Dendritic cell treated with granulocyte-macrophage colony-stimulating factor and Interleukin-4, amounts not matched to agents 40 ng/mL and 50 ng/mL, for 4 days (primary cell): ENCODE measurements at regions not wholly inside any gene's neighbourhood (a gene's known extent, or its start where the extent isn't known, plus 50 kb on each side); places are given as distances from the start of the nearest gene placed in this dataset.

Experiments used
- H3K27ac Mint-ChIP-seq: one replicate; pipeline ENCODE4 v1.8.0; 2022; ENCODE audit warnings: mild to moderate bottlenecking, mixed read lengths
- H3K27me3 Mint-ChIP-seq: one replicate; pipeline ENCODE4 v1.8.0; 2022; ENCODE audit warnings: mild to moderate bottlenecking, mixed read lengths
- H3K36me3 Mint-ChIP-seq: one replicate; pipeline ENCODE4 v1.8.0; 2022; ENCODE audit warnings: low read depth, mixed read lengths
- H3K4me1 Mint-ChIP-seq: one replicate; pipeline ENCODE4 v1.8.0; 2022; ENCODE audit warnings: low read depth, mixed read lengths
- H3K4me3 Mint-ChIP-seq: one replicate; pipeline ENCODE4 v1.8.0; 2022; ENCODE audit warnings: mild to moderate bottlenecking, moderate library complexity, mixed read lengths
- H3K9me3 Mint-ChIP-seq: one replicate; pipeline ENCODE4 v1.8.0; 2022; ENCODE audit warnings: mixed read lengths
- intact Hi-C: fragments of 100-400 bp; cut with micrococcal nuclease; formaldehyde crosslinking; loops from one replicate; pipeline ENCODE4 v1.15.0; 2022

DNA sequence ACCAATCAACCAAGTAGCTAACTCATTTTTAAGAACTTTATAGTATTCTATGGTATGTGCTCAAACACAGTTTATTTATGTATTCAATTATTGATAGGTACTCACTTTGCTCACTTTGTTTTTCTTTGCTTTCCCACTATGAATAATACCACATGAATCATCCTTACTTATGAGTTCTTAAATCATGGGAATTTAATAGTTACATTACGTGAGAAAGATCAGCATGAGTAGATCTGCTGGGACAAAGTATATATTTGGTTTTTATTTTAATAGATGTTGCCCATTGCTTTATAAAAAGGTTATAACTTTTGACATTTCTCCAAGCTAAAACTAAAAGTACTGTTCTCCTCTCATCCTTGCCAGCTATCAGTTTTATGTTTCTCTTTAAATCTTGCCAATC lies 390.7 kb downstream of the LRATD1 start:
- Mint-ChIP-seq H3K4me3 (no peak overlapping the region), H3K9me3 (no peaks in the 10 kb centered on the region), H3K4me1 (no peaks in the 10 kb centered on the region), H3K36me3 (no peaks in the 10 kb centered on the region), H3K27ac (no peak overlapping the region), H3K27me3 (no peaks in the 10 kb centered on the region)
- intact Hi-C loops, result no loop called here

DNA sequence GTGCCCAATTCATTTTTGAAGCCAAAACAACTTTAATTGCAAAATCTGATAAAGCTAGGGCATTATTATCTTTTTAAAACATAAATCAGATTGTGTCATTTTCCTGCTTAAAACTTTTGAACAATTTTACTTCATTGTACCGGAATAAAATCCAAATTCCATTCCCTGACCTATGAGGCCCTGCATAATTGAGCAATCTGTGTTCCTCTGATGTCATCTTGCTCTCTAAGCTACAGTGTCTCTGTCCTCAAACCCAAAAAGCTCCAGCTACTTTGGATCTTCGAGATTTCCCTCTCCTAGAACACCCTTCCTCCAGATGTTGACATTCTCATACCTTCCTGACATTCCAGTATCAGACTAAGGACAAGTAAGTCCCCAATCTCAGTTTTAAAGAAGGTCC lies 395.9 kb downstream of the LRATD1 start:
- no peaks in the 10 kb centered on the region for H3K4me1 Mint-ChIP-seq
- no peaks in the 10 kb centered on the region for H3K9me3 Mint-ChIP-seq
- H3K4me3 Mint-ChIP-seq, result no peak overlapping the region
- intact Hi-C loops, result no loop called here
- H3K27ac Mint-ChIP-seq, result no peak overlapping the region
- no peaks in the 10 kb centered on the region for H3K36me3 Mint-ChIP-seq
- no peaks in the 10 kb centered on the region for H3K27me3 Mint-ChIP-seq

DNA sequence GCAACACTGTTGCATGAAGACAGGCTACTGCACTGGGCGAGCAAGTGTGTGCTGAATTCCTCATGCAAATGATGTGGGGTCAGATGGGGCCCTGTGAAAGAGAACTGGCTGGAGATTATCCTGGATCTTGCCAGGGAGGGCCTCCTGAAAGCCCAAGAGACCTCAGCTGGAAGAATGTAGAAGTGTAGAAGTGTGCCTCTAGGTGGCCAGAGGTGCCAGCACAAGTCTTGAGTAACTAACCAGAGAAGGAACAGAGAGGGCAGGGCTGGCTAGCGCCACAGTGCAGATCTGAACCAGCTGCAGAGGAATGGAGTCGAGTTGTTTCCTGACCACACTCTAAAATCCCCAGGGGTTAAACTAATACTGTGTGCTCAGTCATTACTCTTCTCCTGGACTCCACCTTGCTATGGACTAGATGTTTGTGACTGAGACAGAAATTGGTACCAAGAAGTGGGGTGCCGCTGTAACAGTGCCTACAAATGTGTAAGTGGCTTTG lies 399.3 kb downstream of the LRATD1 start:
- no peak overlapping the region for H3K27ac Mint-ChIP-seq
- intact Hi-C loops, result no loop called here
- no peak overlapping the region for H3K4me3 Mint-ChIP-seq
- H3K4me1 Mint-ChIP-seq, result no peaks in the 10 kb centered on the region
- H3K27me3 Mint-ChIP-seq, result no peaks in the 10 kb centered on the region
- H3K9me3 Mint-ChIP-seq, result no peaks in the 10 kb centered on the region
- H3K36me3 Mint-ChIP-seq, result no peaks in the 10 kb centered on the region

DNA sequence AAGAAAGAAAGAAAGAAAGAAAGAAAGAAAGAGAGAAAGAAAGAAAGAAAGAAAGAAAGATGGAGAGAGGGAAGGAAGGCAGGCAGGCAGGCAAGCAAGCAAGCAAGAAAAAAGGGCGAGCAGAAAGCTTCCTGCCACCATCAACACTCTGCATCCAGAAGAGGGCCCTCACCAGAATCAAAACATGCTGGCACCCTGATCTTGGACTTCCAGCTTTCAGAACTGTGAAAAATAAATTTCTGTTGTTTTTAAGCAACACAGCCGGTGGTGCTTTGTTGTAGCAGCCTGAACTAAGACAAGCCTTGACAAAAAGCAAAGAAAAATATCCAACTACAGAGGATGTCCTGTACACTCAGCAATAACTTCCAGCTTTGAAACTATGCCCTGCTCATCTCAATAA lies 401.7 kb downstream of the LRATD1 start:
- Mint-ChIP-seq H3K27me3 (no peaks in the 10 kb centered on the region), H3K4me1 (no peaks in the 10 kb centered on the region), H3K27ac (no peak overlapping the region), H3K36me3 (no peaks in the 10 kb centered on the region), H3K9me3 (no peaks in the 10 kb centered on the region), H3K4me3 (no peak overlapping the region)
- intact Hi-C loops, result no loop called here

DNA sequence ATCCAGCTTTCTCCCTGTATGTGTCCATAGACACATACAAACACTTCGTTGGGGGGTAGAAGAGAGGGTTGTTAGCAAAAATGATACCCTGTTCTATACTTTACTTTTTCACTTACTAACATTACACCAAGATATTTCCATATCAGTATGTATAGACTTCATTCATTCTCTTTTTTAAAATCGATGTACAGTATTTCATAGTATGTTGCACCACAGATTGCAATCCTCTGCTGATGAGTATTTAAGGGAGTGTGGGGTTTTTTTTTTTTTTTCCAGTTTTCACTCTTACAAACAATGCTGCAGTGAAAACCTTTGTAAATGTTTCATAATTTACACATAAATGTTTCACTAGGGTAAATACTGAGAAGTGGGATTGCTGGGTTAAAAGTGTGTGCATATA lies 402.3 kb downstream of the LRATD1 start:
- Mint-ChIP-seq H3K36me3 (no peaks in the 10 kb centered on the region), H3K9me3 (no peaks in the 10 kb centered on the region), H3K27ac (no peak overlapping the region), H3K4me1 (no peaks in the 10 kb centered on the region), H3K27me3 (no peaks in the 10 kb centered on the region), H3K4me3 (no peak overlapping the region)
- intact Hi-C loops, result no loop called here

DNA sequence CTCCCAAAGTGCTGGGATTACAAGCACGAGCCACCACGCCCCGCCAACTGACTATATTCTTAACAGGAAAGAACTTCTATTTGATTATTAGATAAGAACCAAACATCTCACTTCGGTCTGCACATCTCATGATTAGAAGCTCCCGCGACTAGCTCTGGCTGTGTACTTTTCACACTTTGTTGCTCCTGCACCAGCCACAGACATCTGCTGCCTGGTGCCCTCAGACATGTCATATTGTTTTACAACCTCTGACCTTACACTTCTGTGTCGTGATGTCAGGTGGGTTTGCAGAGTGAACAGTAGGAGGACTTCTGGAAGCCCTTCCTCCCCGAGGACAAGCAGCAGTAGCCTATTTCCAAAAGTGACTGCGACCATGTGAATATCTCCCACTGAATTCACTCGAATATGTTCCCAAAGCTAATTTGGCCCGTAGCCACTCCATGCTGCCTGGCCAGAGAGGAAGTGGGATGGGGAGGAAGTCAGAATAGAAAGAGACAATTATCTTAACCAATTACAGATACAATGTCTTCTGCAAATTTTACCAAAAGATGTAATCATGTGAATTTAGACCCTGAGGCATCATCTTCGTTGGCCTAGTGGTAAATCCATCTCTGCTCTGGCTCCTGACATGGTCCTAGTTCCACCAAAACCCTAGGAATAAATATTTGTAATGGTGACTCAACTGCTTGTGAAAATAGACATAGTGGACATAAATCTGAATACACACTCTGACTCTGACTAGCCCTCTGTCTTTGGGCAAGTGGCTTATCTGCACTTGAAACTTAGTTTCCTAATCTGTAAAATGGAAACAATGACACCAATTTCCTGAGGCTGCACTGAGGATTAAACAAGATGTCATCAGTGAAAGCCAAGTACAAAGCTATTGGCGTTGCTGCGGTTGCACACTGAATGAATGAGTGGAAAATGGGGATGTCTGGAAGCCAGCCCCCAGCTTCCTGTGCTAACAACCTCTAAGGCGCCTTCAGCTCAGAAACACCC lies 406.1 kb downstream of the LRATD1 start:
- Mint-ChIP-seq H3K4me1 (no peaks in the 10 kb centered on the region), H3K4me3 (no peak overlapping the region), H3K9me3 (no peaks in the 10 kb centered on the region), H3K27me3 (no peaks in the 10 kb centered on the region), H3K27ac (no peak overlapping the region), H3K36me3 (no peaks in the 10 kb centered on the region)
- intact Hi-C loops, result no loop called here

DNA sequence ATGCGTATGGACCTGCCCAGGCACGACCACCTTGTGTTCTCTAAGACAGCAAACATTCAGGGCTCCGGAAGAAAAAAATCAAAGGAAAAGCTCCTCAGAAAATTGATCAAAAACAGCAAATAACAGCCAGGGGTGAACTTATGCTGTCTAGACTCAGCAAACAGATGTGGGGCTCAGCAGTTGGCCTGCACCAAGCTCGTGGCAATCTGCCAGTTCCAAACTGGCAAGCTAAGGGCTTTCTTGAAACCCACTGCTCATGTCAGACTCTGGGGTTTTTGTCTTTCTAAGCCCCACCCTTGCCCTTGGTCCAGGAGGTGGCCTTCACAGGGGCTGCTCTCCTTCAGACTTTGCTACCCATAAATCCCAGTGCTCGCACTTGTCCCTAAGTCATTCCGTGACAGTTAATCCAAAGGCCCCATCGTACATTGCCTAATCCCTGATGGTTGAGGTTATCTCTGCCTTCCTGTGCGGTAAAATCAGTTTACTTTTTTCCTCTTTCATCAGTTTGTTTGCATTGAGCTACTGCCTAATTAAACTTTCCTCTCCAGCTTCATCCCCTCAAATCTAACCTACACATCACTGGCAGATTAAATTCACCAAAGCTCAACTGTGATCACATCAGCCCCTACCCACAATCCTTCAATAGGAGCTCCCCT lies 408.0 kb downstream of the LRATD1 start:
- Mint-ChIP-seq H3K4me1 (no peaks in the 10 kb centered on the region), H3K36me3 (no peaks in the 10 kb centered on the region), H3K9me3 (no peaks in the 10 kb centered on the region), H3K27ac (no peak overlapping the region), H3K4me3 (no peak overlapping the region), H3K27me3 (no peaks in the 10 kb centered on the region)
- intact Hi-C loops, result no loop called here

DNA sequence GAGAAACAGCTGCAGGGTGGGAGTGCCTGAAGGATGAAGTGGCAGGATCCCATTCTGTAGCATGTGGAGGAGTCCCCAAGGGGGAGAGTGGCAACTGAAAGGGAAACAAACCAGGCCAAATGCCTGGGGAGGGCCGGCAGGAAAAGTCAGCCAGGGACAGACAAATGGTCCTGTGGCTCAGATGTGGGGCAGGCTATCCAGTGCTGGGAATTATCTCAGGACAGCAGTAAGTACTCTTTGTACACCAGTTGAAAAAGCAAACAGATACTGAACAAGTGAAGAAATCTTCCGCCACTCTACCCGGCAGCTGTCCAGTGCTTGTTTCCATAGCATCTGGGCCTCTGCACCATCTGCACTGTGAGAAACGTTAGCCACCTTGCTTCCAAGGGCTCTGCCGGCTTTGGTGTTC lies 408.9 kb downstream of the LRATD1 start:
- no peaks in the 10 kb centered on the region for H3K4me1 Mint-ChIP-seq
- H3K36me3 Mint-ChIP-seq, result no peaks in the 10 kb centered on the region
- H3K9me3 Mint-ChIP-seq, result no peaks in the 10 kb centered on the region
- intact Hi-C loops, result no loop called here
- H3K27ac Mint-ChIP-seq, result no peak overlapping the region
- no peak overlapping the region for H3K4me3 Mint-ChIP-seq
- no peaks in the 10 kb centered on the region for H3K27me3 Mint-ChIP-seq

DNA sequence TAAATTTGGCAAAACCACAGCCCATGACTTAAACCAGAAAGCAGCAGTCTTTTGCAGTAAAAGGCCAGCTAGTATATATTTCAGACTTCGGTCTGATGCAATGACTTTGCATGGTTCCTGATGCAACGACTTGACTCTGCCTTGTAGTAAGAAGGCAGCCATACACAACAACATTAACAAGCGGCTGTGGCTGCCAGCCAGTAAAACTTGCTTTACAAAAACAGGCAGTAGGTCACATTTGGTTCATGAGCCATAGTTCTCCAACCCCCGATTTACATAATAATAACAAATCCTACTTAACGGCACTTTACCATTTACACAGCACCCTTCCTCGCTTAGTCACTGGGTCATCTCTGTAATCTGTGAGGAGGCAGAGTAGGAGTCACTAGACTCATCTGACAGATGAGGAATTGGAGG lies 410.3 kb downstream of the LRATD1 start:
- Mint-ChIP-seq H3K4me3 (no peak overlapping the region), H3K27me3 (no peaks in the 10 kb centered on the region), H3K9me3 (no peaks in the 10 kb centered on the region), H3K36me3 (no peaks in the 10 kb centered on the region), H3K4me1 (no peaks in the 10 kb centered on the region), H3K27ac (no peak overlapping the region)
- intact Hi-C loops, result no loop called here

DNA sequence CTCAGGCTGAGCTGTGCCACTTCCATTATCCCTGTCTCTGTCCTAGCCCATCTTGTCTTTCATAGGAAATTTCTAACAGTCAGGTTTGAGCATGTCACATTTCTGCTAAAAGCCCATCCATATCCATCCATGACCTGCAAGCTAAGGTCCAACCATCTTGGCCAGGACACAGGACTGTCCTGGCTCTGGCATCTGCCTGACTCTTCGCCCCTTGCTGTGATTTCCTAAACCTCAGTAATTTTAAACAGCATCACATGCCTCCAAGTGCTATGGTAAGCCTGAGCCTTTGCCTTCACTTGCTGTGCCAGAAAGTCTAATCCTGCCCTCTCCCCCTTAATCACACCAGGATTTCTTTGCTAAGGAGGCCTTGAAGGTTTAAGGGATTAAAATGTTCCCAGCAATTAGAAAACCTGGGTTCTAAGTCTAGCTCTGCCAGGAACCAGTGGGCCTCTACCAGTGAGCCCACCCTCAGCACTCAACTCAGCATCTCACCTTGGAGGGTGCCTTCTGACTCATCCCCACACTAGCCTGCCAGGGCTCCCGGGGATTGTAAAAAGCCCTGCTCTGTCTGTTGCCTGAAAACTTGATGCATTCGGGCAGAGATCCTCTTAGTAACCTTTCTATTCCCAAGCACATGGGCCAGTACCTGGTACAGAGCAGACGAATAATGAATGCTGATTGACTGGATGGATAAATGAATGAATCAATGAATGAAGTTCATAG lies 411.0 kb downstream of the LRATD1 start:
- Mint-ChIP-seq H3K27ac (no peak overlapping the region), H3K27me3 (no peaks in the 10 kb centered on the region), H3K4me1 (no peaks in the 10 kb centered on the region), H3K9me3 (no peaks in the 10 kb centered on the region), H3K4me3 (no peak overlapping the region), H3K36me3 (no peaks in the 10 kb centered on the region)
- intact Hi-C loops, result no loop called here

DNA sequence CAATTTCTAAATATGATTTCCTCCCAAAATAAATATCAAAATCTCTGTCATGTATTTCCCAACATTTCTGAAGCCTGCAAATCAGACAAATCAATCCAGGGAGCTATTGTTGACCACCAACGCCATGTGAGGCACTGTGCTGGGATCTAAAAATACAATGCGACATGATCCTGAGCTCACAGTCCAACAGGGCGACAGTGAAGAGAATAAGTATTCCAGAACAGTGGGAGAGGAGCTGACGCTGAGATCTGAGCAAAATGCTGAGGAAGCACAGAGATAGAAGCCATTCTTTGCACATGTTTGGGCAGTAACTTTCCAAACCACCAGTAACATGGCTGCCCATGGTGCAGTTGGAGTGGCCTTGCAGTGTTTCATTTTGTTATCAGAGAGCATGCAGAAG lies 412.5 kb downstream of the LRATD1 start:
- Mint-ChIP-seq H3K4me3 (no peak overlapping the region), H3K4me1 (no peaks in the 10 kb centered on the region), H3K27me3 (no peaks in the 10 kb centered on the region), H3K36me3 (no peaks in the 10 kb centered on the region), H3K9me3 (no peaks in the 10 kb centered on the region), H3K27ac (no peak overlapping the region)
- intact Hi-C loops, result no loop called here

DNA sequence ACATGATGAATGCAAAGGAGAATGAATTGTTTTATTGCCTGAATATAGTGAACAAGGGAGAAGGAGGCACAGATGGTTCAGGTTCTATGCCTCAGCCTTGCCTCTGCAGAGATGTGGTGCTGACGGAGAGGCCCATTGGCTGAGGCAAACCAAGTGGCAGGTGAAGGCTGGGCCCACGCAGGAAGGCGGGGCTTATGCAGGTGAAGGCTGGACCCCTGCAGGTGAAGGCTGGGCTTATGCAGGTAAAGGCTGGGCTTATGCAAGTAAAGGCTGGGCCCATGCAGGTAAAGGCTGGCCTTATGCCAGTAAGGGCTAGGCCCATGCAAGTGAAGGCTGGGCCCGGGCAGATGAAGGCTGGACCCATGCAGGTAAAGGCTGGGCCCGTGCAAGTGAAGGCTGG lies 414.7 kb downstream of the LRATD1 start:
- intact Hi-C loops, result no loop called here
- H3K36me3 Mint-ChIP-seq, result no peaks in the 10 kb centered on the region
- no peaks in the 10 kb centered on the region for H3K27me3 Mint-ChIP-seq
- H3K4me3 Mint-ChIP-seq, result no peak overlapping the region
- no peaks in the 10 kb centered on the region for H3K9me3 Mint-ChIP-seq
- H3K27ac Mint-ChIP-seq, result no peak overlapping the region
- H3K4me1 Mint-ChIP-seq, result no peaks in the 10 kb centered on the region

DNA sequence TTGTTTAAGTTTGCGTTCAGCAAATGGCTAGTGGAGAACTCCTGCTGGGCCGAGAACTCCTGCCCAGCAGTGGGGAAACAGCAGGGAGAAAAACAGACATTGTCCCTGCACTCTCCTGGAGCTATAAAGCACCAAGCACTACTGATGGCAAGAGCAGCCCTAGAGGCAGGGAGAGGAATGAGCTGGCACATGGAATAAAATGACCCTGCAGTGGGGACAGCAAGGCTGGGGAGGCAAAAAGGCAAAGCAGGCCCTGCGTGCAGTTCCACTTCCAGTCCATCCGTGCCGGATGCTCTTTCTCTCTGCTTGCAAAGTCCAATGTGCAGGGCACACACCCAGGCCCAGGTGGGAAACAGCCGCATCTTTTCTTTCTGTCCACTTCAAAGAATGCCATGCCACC lies 415.5 kb downstream of the LRATD1 start:
- Mint-ChIP-seq H3K4me3 (no peak overlapping the region), H3K27me3 (no peaks in the 10 kb centered on the region), H3K4me1 (no peaks in the 10 kb centered on the region), H3K9me3 (no peaks in the 10 kb centered on the region), H3K27ac (no peak overlapping the region), H3K36me3 (no peaks in the 10 kb centered on the region)
- intact Hi-C loops, result no loop called here
